ENCODE measurements at regions not wholly inside any gene's neighbourhood (a gene's known extent, or its start where the extent isn't known, plus 50 kb on each side); places are given as distances from the start of the nearest gene placed in this dataset.

- CTCF ChIA-PET: no interaction called here
- Mint-ChIP-seq H3K27me3 (ENCODE audit: unreplicated experiment) (no peaks in the 10 kb centered on the region), H3K4me3 (ENCODE audit: low read depth, unreplicated experiment) (no peak overlapping the region), H3K36me3 (ENCODE audit: insufficient read depth, unreplicated experiment) (peaks cover 9% of the 10 kb centered on the region), H3K9me3 (ENCODE audit: low read depth, unreplicated experiment) (no peaks in the 10 kb centered on the region), H3K27ac (ENCODE audit: unreplicated experiment) (no peak overlapping the region), H3K4me1 (ENCODE audit: low read depth, unreplicated experiment) (peaks cover 66% of the 10 kb centered on the region)
- DNase-seq: no peak
- no TSS peak for BruUV-seq (replicated peaks)
- intact Hi-C loops (cut with micrococcal nuclease; ENCODE audit: unreplicated experiment): no loop called here
- no peak for TF ChIP-seq CTCF (IDR thresholded peaks at IDR 0.05; ENCODE audit: unreplicated experiment)
These were observed 101.8 kb upstream of the ZMIZ1 start for GRCh38 chr10:78966844-78967488.

- no peaks in the 10 kb centered on the region for H3K27me3 Mint-ChIP-seq (ENCODE audit: unreplicated experiment)
- BruUV-seq (replicated peaks): no TSS peak
- CTCF ChIA-PET: interaction anchor here (0.6 kb wide), 2 partner anchors 99 to 1426 kb away, joined by 4 to 6 read pairs; no protein-coding TSS in a partner anchor
- no peak for TF ChIP-seq CTCF (IDR thresholded peaks at IDR 0.05; ENCODE audit: unreplicated experiment)
- peaks cover 19% of the 10 kb centered on the region for H3K36me3 Mint-ChIP-seq (ENCODE audit: insufficient read depth, unreplicated experiment)
- DNase-seq: no peak
- H3K4me1 Mint-ChIP-seq (ENCODE audit: low read depth, unreplicated experiment): peaks cover 64% of the 10 kb centered on the region
- no peak overlapping the region for H3K4me3 Mint-ChIP-seq (ENCODE audit: low read depth, unreplicated experiment)
- intact Hi-C loops (cut with micrococcal nuclease; ENCODE audit: unreplicated experiment): no loop called here
- H3K9me3 Mint-ChIP-seq (ENCODE audit: low read depth, unreplicated experiment): no peaks in the 10 kb centered on the region
- H3K27ac Mint-ChIP-seq (ENCODE audit: unreplicated experiment): no peak overlapping the region
These were observed 100.3 kb upstream of the ZMIZ1 start for GRCh38 chr10:78968300-78968942.

- H3K9me3 Mint-ChIP-seq (ENCODE audit: low read depth, unreplicated experiment): no peaks in the 10 kb centered on the region
- no TSS peak for BruUV-seq (replicated peaks)
- H3K36me3 Mint-ChIP-seq (ENCODE audit: insufficient read depth, unreplicated experiment): peaks cover 22% of the 10 kb centered on the region
- peaks cover 64% of the 10 kb centered on the region for H3K4me1 Mint-ChIP-seq (ENCODE audit: low read depth, unreplicated experiment)
- no peak overlapping the region for H3K4me3 Mint-ChIP-seq (ENCODE audit: low read depth, unreplicated experiment)
- no peak overlapping the region for H3K27ac Mint-ChIP-seq (ENCODE audit: unreplicated experiment)
- no peak for TF ChIP-seq CTCF (IDR thresholded peaks at IDR 0.05; ENCODE audit: unreplicated experiment)
- DNase-seq: no peak
- CTCF ChIA-PET: interaction anchor here (0.6 kb wide), 3 partner anchors 98 to 1427 kb away, joined by 3 to 6 read pairs (median 4); no protein-coding TSS in a partner anchor
- intact Hi-C loops (cut with micrococcal nuclease; ENCODE audit: unreplicated experiment): no loop called here
- no peaks in the 10 kb centered on the region for H3K27me3 Mint-ChIP-seq (ENCODE audit: unreplicated experiment)
These were observed 99.8 kb upstream of the ZMIZ1 start for GRCh38 chr10:78968943-78969342.

DNA sequence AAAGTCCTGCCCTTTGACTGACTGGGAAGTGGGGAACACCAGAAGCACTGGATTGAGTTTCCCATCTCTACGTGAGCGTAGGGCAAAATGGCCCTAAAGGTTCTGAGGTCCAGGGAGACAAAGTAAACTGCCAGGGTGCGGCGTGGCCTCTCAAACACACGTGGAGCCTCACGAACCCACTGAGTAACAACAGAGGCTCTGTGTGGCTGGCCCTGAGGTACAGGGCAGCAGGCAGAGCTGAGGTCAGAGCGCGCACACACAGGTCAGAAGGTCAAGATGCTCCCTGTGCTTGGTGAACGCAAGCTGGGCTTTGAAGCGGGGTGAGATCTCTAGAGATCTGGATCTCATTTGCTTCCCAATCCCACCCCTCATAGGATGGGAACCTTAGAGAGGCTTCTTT lies 99.0 kb upstream of the ZMIZ1 start:
- no peak for TF ChIP-seq CTCF (IDR thresholded peaks at IDR 0.05; ENCODE audit: unreplicated experiment)
- H3K4me1 Mint-ChIP-seq (ENCODE audit: low read depth, unreplicated experiment): peaks cover 65% of the 10 kb centered on the region
- no peaks in the 10 kb centered on the region for H3K9me3 Mint-ChIP-seq (ENCODE audit: low read depth, unreplicated experiment)
- H3K27ac Mint-ChIP-seq (ENCODE audit: unreplicated experiment): no peak overlapping the region
- no peak for DNase-seq
- CTCF ChIA-PET: interaction anchor here (0.6 kb wide), 1 partner anchor 575 kb away, joined by 3 read pairs; no protein-coding TSS in a partner anchor
- intact Hi-C loops (cut with micrococcal nuclease; ENCODE audit: unreplicated experiment): loop anchor here (5.0 to 10.0 kb wide), 3 partner anchors 103 to 228 kb away; no protein-coding TSS in a partner anchor
- H3K4me3 Mint-ChIP-seq (ENCODE audit: low read depth, unreplicated experiment): no peak overlapping the region
- BruUV-seq (replicated peaks): no TSS peak
- peaks cover 29% of the 10 kb centered on the region for H3K36me3 Mint-ChIP-seq (ENCODE audit: insufficient read depth, unreplicated experiment)
- H3K27me3 Mint-ChIP-seq (ENCODE audit: unreplicated experiment): no peaks in the 10 kb centered on the region
